Kidney epithelial cell (primary cell): ENCODE measurements at regions not wholly inside any gene's neighbourhood (a gene's known extent, or its start where the extent isn't known, plus 50 kb on each side); places are given as distances from the start of the nearest gene placed in this dataset.

Experiments
- DNase-seq: peaks from one replicate; pipeline ENCODE4 v3.0.0-alpha.2; 2010; ENCODE audit warnings: low read depth
- H3K27me3 ChIP-seq: 2 replicates; pipeline ENCODE4 v1.6.0; 2011; ENCODE audit warnings: low read length; ENCODE audit not compliant: control insufficient read depth, insufficient read depth
- H3K36me3 ChIP-seq: 2 replicates; pipeline ENCODE4 v1.5.1; 2011; ENCODE audit warnings: low read length; ENCODE audit not compliant: control insufficient read depth, insufficient read depth
- H3K4me3 ChIP-seq: 2 replicates; pipeline ENCODE4 v1.5.1; 2011; ENCODE audit warnings: low read depth, mild to moderate bottlenecking, control low read depth, low read length
- TF ChIP-seq, protein P1 (sequence below): IDR thresholded peaks from 2 replicates; pipeline ENCODE4 v1.5.1; 2011; ENCODE audit warnings: mild to moderate bottlenecking, moderate library complexity, low read length, control low read depth, inconsistent platforms; ENCODE audit not compliant: insufficient read depth, poor library complexity, severe bottlenecking

DNA sequence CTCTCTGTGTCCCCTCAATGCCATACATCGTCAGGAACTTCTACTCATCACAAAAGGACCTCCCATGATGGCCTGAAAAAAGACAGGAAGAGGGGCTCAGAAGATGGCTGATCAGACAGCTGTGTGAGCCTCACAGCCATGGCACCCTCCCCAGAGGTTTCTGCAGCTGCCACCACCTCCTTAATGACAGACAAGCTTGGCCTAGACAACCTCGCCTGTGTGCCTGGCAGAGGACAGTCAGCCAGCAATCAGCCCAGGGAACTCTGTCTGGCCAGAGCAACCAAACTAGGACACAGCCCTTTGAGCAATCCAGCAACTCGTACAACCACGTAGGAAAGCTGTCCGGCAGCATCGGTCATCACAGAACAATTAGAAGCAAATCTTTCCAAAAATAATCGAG is 54.2 kb upstream of the MED9 start:
- no peak for DNase-seq
- Histone ChIP-seq H3K27me3 (no peaks in the 10 kb centered on the region), H3K36me3 (no peaks in the 10 kb centered on the region), H3K4me3 (no peak overlapping the region)
- TF ChIP-seq, protein P1, sequence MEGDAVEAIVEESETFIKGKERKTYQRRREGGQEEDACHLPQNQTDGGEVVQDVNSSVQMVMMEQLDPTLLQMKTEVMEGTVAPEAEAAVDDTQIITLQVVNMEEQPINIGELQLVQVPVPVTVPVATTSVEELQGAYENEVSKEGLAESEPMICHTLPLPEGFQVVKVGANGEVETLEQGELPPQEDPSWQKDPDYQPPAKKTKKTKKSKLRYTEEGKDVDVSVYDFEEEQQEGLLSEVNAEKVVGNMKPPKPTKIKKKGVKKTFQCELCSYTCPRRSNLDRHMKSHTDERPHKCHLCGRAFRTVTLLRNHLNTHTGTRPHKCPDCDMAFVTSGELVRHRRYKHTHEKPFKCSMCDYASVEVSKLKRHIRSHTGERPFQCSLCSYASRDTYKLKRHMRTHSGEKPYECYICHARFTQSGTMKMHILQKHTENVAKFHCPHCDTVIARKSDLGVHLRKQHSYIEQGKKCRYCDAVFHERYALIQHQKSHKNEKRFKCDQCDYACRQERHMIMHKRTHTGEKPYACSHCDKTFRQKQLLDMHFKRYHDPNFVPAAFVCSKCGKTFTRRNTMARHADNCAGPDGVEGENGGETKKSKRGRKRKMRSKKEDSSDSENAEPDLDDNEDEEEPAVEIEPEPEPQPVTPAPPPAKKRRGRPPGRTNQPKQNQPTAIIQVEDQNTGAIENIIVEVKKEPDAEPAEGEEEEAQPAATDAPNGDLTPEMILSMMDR: no peak

- no peak for DNase-seq
- Histone ChIP-seq H3K36me3 (no peaks in the 10 kb centered on the region), H3K27me3 (no peaks in the 10 kb centered on the region), H3K4me3 (no peak overlapping the region)
- TF ChIP-seq, protein P1: no peak
Observed at GRCh38 chr17:17423656-17424055, 53.1 kb upstream of the MED9 start.

DNA sequence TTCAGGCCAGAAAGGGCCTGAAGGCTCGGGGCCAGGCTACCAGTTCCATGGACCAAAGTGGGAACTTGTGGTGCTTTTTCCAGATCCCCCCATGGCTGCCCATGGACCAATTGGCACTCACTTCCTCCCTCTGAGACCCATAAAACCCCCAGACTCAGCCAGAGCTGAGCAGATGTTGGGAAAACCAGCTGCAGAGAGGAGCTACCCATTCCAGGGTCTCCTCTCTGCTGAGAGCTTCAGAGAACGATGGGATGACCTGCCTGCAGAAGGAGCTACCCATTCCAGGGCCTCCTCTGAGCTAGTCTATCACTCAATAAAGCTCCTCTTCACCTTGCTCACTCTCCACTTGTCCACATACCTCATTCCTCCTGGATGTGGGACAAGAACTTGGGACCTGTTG is 52.2 kb upstream of the MED9 start:
- H3K27me3 ChIP-seq: no peaks in the 10 kb centered on the region
- H3K36me3 ChIP-seq: no peaks in the 10 kb centered on the region
- no peak for DNase-seq
- TF ChIP-seq, protein P1: no peak
- no peak overlapping the region for H3K4me3 ChIP-seq

DNA sequence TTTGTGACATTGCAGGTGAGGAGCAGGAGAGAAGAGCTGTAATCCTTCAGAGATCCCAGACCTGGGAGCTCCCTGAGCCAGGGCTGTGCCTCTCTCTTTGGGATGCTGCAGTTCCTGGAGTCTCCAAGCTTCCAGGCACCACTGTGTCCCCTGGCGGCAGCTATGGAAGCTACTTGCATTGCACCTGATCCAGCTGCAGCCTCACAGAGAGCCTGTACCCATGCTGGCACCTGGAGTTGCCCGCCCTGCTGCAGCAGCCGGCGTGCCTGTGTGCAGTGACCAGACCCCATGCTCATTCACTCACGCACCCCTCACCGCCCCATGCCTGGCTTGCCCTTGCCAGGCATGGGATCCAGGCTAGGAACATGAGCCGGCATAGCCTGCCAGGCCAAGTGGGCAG is 51.8 kb upstream of the MED9 start:
- H3K36me3 ChIP-seq: no peaks in the 10 kb centered on the region
- TF ChIP-seq, protein P1: no peak
- no peaks in the 10 kb centered on the region for H3K27me3 ChIP-seq
- DNase-seq: no peak
- H3K4me3 ChIP-seq: no peak overlapping the region

DNA sequence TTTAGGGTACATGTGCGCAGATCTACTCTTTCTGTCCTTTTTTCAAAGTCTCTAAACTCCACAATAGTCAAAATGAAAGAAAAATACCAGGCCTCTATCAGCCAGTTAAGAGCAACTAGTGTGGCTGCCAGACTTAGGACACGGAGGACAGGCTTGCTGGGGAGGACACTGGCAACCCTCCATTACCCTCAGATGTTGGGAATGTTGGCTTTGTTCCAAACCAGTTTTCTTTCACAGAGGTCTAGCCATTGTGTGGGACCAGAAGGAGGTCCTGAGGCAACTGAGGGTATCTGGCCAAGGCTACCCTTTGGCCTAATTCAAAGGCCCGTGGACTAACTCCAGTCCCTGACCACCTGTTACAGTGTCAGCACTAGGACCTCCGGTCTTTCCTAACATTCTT is 51.2 kb upstream of the MED9 start:
- TF ChIP-seq, protein P1: no peak
- Histone ChIP-seq H3K27me3 (no peaks in the 10 kb centered on the region), H3K4me3 (no peak overlapping the region), H3K36me3 (no peaks in the 10 kb centered on the region)
- DNase-seq: no peak

DNA sequence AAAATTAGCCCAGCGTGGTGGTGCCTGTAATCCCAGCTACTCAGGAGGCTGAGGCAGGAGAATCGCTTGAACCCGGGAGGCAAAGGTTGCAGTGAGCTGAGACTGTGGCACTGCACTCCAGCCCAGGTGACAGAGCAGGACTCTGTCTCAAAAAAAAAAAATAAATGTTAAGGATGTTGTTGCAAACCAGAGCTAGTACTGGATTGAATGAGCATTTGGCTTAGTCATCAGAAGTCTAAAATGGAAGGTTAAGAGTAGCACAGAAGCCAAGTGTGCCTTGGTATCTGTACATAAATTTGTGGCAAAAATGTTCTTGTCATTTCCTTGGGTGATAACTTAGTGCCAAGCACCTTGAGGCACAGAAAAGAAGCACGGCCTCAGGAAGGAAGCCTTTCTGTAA is 50.6 kb upstream of the MED9 start:
- Histone ChIP-seq H3K27me3 (no peaks in the 10 kb centered on the region), H3K36me3 (no peaks in the 10 kb centered on the region), H3K4me3 (no peak overlapping the region)
- no peak for DNase-seq
- TF ChIP-seq, protein P1: no peak
